CD4-positive, alpha-beta memory T cell (primary cell): ENCODE measurements at regions not wholly inside any gene's neighbourhood (a gene's known extent, or its start where the extent isn't known, plus 50 kb on each side); places are given as distances from the start of the nearest gene placed in this dataset.
"Not testable (repeated sequence)": the region's sequence is repeated elsewhere in the genome, so short reads cannot be mapped to it uniquely, and the experiment has no call there.

ENCODE experiments used
- CTCF ChIA-PET: fragments of 350-600 bp; sonication (Branson Sonifier 250); formaldehyde crosslinking; loops from one replicate; lab custom pipeline; 2021; ENCODE audit warnings: inconsistent platforms; ENCODE audit not compliant: partially characterized antibody; lab: Charles Lee
- POLR2A ChIA-PET: fragments of 350-600 bp; sonication (Branson Sonifier 250); formaldehyde crosslinking; loops from one replicate; lab custom pipeline; 2021; ENCODE audit not compliant: partially characterized antibody; lab: Charles Lee
- DNase-seq, 5 donors: peaks; one replicate each; pipeline versions ENCODE4 v3.0.0 to v3.0.0-alpha.2; 2020 to 2022; ENCODE audit warnings: mixed read lengths in 1 of 5
- H3K27ac ChIP-seq: one replicate; pipeline ENCODE4 v1.7.0; 2013; ENCODE audit warnings: low read depth, low read length
- H3K27me3 ChIP-seq: 2 replicates; pipeline ENCODE4 v1.7.0; 2013; ENCODE audit warnings: mild to moderate bottlenecking, low read length, moderate library complexity; ENCODE audit not compliant: insufficient read depth
- H3K36me3 ChIP-seq: 2 replicates; pipeline ENCODE4 v1.7.0; 2013; ENCODE audit warnings: mild to moderate bottlenecking, low read length, moderate library complexity; ENCODE audit not compliant: insufficient read depth
- H3K4me1 ChIP-seq: 2 replicates; pipeline ENCODE4 v1.7.0; 2013; ENCODE audit warnings: mild to moderate bottlenecking, low read length, moderate library complexity; ENCODE audit not compliant: insufficient read depth
- H3K4me3 ChIP-seq, 2 donors: one replicate each; pipeline ENCODE4 v1.7.0; 2013; ENCODE audit warnings: low read length in 2 of 2, mild to moderate bottlenecking in 1 of 2
- H3K9me3 ChIP-seq, 2 donors: one replicate each; pipeline ENCODE4 v1.7.0; 2013; ENCODE audit warnings: low read length in 2 of 2, control low read depth in 1 of 2; ENCODE audit not compliant: control insufficient read depth in 1 of 2
- H3K27ac Mint-ChIP-seq, 7 donors: one replicate each; pipeline ENCODE4 v1.8.0; 2020 to 2021; ENCODE audit warnings: mixed read lengths in 7 of 7, mild to moderate bottlenecking in 6 of 7, inconsistent platforms in 3 of 7, moderate library complexity in 3 of 7
- H3K27me3 Mint-ChIP-seq, 2 donors: one replicate each; pipeline ENCODE4 v1.8.0; 2020 to 2021; ENCODE audit warnings: mixed read lengths in 2 of 2
- H3K36me3 Mint-ChIP-seq, 2 donors: one replicate each; pipeline ENCODE4 v1.8.0; 2020 to 2021; ENCODE audit warnings: mixed read lengths in 2 of 2, inconsistent platforms in 1 of 2, mild to moderate bottlenecking in 1 of 2
- H3K4me1 Mint-ChIP-seq, 4 donors: one replicate each; pipeline ENCODE4 v1.8.0; 2020 to 2021; ENCODE audit warnings: mixed read lengths in 4 of 4, mild to moderate bottlenecking in 1 of 4
- H3K4me3 Mint-ChIP-seq, 8 donors: one replicate each; pipeline ENCODE4 v1.8.0; 2020 to 2021; ENCODE audit warnings: mixed read lengths in 8 of 8, mild to moderate bottlenecking in 7 of 8, moderate library complexity in 6 of 8, inconsistent platforms in 3 of 8
- H3K9me3 Mint-ChIP-seq, 8 donors: one replicate each; pipeline ENCODE4 v1.8.0; 2020 to 2021; ENCODE audit warnings: mixed read lengths in 8 of 8, mild to moderate bottlenecking in 5 of 8, inconsistent platforms in 3 of 8, moderate library complexity in 1 of 8
- intact Hi-C: fragments of 100-400 bp; cut with micrococcal nuclease; formaldehyde crosslinking; loops from one replicate; pipeline ENCODE4 v1.15.1; 2023

GRCh38 chr15:66996094-66996493, 69.3 kb upstream of the SMAD3 start:
- H3K4me1 Mint-ChIP-seq: no peaks in the 10 kb centered on the region
- no peak overlapping the region for H3K4me3 ChIP-seq
- H3K9me3 Mint-ChIP-seq: peaks cover 0 to 10% (median 5%) of the 10 kb centered on the region in 8 donors
- H3K27ac Mint-ChIP-seq: no peak overlapping the region
- no peaks in the 10 kb centered on the region for H3K4me1 ChIP-seq
- no peaks in the 10 kb centered on the region for H3K9me3 ChIP-seq
- H3K36me3 Mint-ChIP-seq: peaks cover 0 to 4% of the 10 kb centered on the region in 2 donors
- no peak for DNase-seq
- intact Hi-C loops: no loop called here
- no peaks in the 10 kb centered on the region for H3K27me3 ChIP-seq
- POLR2A ChIA-PET: no interaction called here
- CTCF ChIA-PET: interaction anchor here (1.1 kb wide), 1 partner anchor 31 kb away, joined by 3 read pairs; no protein-coding TSS in a partner anchor
- no peaks in the 10 kb centered on the region for H3K27me3 Mint-ChIP-seq
- no peaks in the 10 kb centered on the region for H3K36me3 ChIP-seq
- H3K27ac ChIP-seq: no peak overlapping the region
- H3K4me3 Mint-ChIP-seq: no peak overlapping the region

- peaks cover 0 to 4% of the 10 kb centered on the region in 2 donors for H3K36me3 Mint-ChIP-seq
- Histone ChIP-seq H3K27ac (no peak overlapping the region), H3K36me3 (no peaks in the 10 kb centered on the region), H3K27me3 (no peaks in the 10 kb centered on the region), H3K4me1 (no peaks in the 10 kb centered on the region), H3K4me3 (no peak overlapping the region), H3K9me3 (no peaks in the 10 kb centered on the region)
- intact Hi-C loops: no loop called here
- peaks cover 0 to 10% (median 5%) of the 10 kb centered on the region in 8 donors for H3K9me3 Mint-ChIP-seq
- peaks cover 0 to 2% of the 10 kb centered on the region in 2 donors for H3K27me3 Mint-ChIP-seq
- CTCF ChIA-PET: no interaction called here
- no peak overlapping the region for H3K27ac Mint-ChIP-seq
- no peak overlapping the region for H3K4me3 Mint-ChIP-seq
- DNase-seq: no peak
- POLR2A ChIA-PET: no interaction called here
- H3K4me1 Mint-ChIP-seq: no peaks in the 10 kb centered on the region
Measured at GRCh38 chr15:66997212-66997611, 68.2 kb upstream of the SMAD3 start.

GRCh38 chr15:66998234-66998633, 67.2 kb upstream of the SMAD3 start:
- H3K27ac ChIP-seq, H3K27ac Mint-ChIP-seq, H3K9me3 ChIP-seq, POLR2A ChIA-PET, H3K4me1 Mint-ChIP-seq, H3K4me3 ChIP-seq, DNase-seq, H3K27me3 ChIP-seq, H3K36me3 ChIP-seq, H3K36me3 Mint-ChIP-seq, H3K9me3 Mint-ChIP-seq, H3K4me1 ChIP-seq, H3K27me3 Mint-ChIP-seq, H3K4me3 Mint-ChIP-seq, CTCF ChIA-PET, intact Hi-C loops: not testable (repeated sequence)

GRCh38 chr15:66999046-66999968, 66.1 kb upstream of the SMAD3 start:
- no peak overlapping the region for H3K27ac Mint-ChIP-seq
- DNase-seq: no peak
- POLR2A ChIA-PET: no interaction called here
- H3K27me3 Mint-ChIP-seq: peaks cover 0 to 2% of the 10 kb centered on the region in 2 donors
- H3K9me3 Mint-ChIP-seq: peaks cover 0 to 10% (median 5%) of the 10 kb centered on the region in 8 donors
- H3K4me1 Mint-ChIP-seq: no peaks in the 10 kb centered on the region
- peaks cover 0 to 4% of the 10 kb centered on the region in 2 donors for H3K36me3 Mint-ChIP-seq
- Histone ChIP-seq H3K36me3 (no peaks in the 10 kb centered on the region), H3K4me1 (no peaks in the 10 kb centered on the region), H3K27me3 (no peaks in the 10 kb centered on the region), H3K9me3 (no peaks in the 10 kb centered on the region), H3K4me3 (no peak overlapping the region), H3K27ac (no peak overlapping the region)
- H3K4me3 Mint-ChIP-seq: no peak overlapping the region
- intact Hi-C loops: no loop called here
- CTCF ChIA-PET: no interaction called here

GRCh38 chr15:67000896-67001295, 64.5 kb upstream of the SMAD3 start:
- ChIA-PET CTCF (interaction anchor here (1.0 kb wide), 1 partner anchor 25 kb away, joined by 3 read pairs; no protein-coding TSS in a partner anchor), POLR2A (no interaction called here)
- Mint-ChIP-seq H3K27ac (no peak overlapping the region), H3K9me3 (peaks cover 0 to 10% (median 5%) of the 10 kb centered on the region in 8 donors), H3K36me3 (peaks cover 0 to 4% of the 10 kb centered on the region in 2 donors), H3K4me3 (no peak overlapping the region), H3K4me1 (no peaks in the 10 kb centered on the region), H3K27me3 (peaks cover 0 to 2% of the 10 kb centered on the region in 2 donors)
- H3K27ac ChIP-seq: no peak overlapping the region
- H3K27me3 ChIP-seq: no peaks in the 10 kb centered on the region
- DNase-seq: no peak
- no peaks in the 10 kb centered on the region for H3K9me3 ChIP-seq
- no peak overlapping the region for H3K4me3 ChIP-seq
- H3K4me1 ChIP-seq: no peaks in the 10 kb centered on the region
- intact Hi-C loops: no loop called here
- no peaks in the 10 kb centered on the region for H3K36me3 ChIP-seq

GRCh38 chr15:67002368-67002767, 63.0 kb upstream of the SMAD3 start:
- Histone ChIP-seq H3K27me3 (no peaks in the 10 kb centered on the region), H3K4me1 (no peaks in the 10 kb centered on the region), H3K36me3 (no peaks in the 10 kb centered on the region), H3K9me3 (no peaks in the 10 kb centered on the region), H3K27ac (no peak overlapping the region), H3K4me3 (no peak overlapping the region)
- no peaks in the 10 kb centered on the region for H3K4me1 Mint-ChIP-seq
- no peak for DNase-seq
- POLR2A ChIA-PET: no interaction called here
- peaks cover 0 to 4% of the 10 kb centered on the region in 2 donors for H3K36me3 Mint-ChIP-seq
- peaks cover 0 to 2% of the 10 kb centered on the region in 2 donors for H3K27me3 Mint-ChIP-seq
- CTCF ChIA-PET: no interaction called here
- no peak overlapping the region for H3K27ac Mint-ChIP-seq
- H3K9me3 Mint-ChIP-seq: peaks cover 0 to 10% (median 5%) of the 10 kb centered on the region in 8 donors
- H3K4me3 Mint-ChIP-seq: no peak overlapping the region
- intact Hi-C loops: no loop called here

GRCh38 chr15:67003586-67003985, 61.8 kb upstream of the SMAD3 start:
- Mint-ChIP-seq H3K27me3 (peaks cover 0 to 2% of the 10 kb centered on the region in 2 donors), H3K4me3 (no peak overlapping the region), H3K4me1 (peaks cover 0 to 2% (median 0%) of the 10 kb centered on the region in 4 donors), H3K9me3 (peaks cover 0 to 5% (median 1%) of the 10 kb centered on the region in 8 donors), H3K27ac (no peak overlapping the region), H3K36me3 (peaks cover 0 to under 1% of the 10 kb centered on the region in 2 donors)
- Histone ChIP-seq H3K4me1 (no peaks in the 10 kb centered on the region), H3K36me3 (no peaks in the 10 kb centered on the region), H3K27ac (no peak overlapping the region), H3K4me3 (no peak overlapping the region), H3K27me3 (no peaks in the 10 kb centered on the region), H3K9me3 (no peaks in the 10 kb centered on the region)
- DNase-seq: no peak
- ChIA-PET POLR2A (no interaction called here), CTCF (no interaction called here)
- intact Hi-C loops: no loop called here
